Neural progenitor cell (in vitro differentiated cells): ENCODE measurements at regions not wholly inside any gene's neighbourhood (a gene's known extent, or its start where the extent isn't known, plus 50 kb on each side); places are given as distances from the start of the nearest gene placed in this dataset.

ENCODE experiments used
- DNase-seq: peaks from one replicate; pipeline ENCODE4 v3.0.0-alpha.2; 2016; ENCODE audit warnings: low spot score
- H2AFZ ChIP-seq: fragments of 200-600 bp; sonication (generic); replicated peaks from 2 replicates; pipeline ENCODE4 v1.6.1; 2016; ENCODE audit warnings: antibody characterized with exemption
- H3F3A ChIP-seq: fragments of 200-600 bp; sonication (generic); 2 replicates; pipeline ENCODE4 v1.6.1; 2016; ENCODE audit warnings: antibody characterized with exemption, low read depth
- H3K27ac ChIP-seq: fragments of 200-600 bp; sonication (generic); 2 replicates; pipeline ENCODE4 v1.5.1; 2016; ENCODE audit warnings: mild to moderate bottlenecking
- H3K27me3 ChIP-seq: fragments of 200-600 bp; sonication (generic); 2 replicates; pipeline ENCODE4 v1.6.1; 2016; ENCODE audit warnings: mild to moderate bottlenecking, moderate library complexity
- H3K36me3 ChIP-seq: fragments of 200-600 bp; sonication (generic); 2 replicates; pipeline ENCODE4 v1.5.1; 2016
- H3K4me1 ChIP-seq: fragments of 200-600 bp; sonication (generic); 2 replicates; pipeline ENCODE4 v1.6.1; 2016; ENCODE audit warnings: mixed run types
- H3K4me2 ChIP-seq: fragments of 200-600 bp; sonication (generic); 2 replicates; pipeline ENCODE4 v1.6.1; 2016
- H3K4me3 ChIP-seq: fragments of 200-600 bp; sonication (generic); 2 replicates; pipeline ENCODE4 v1.5.1; 2016
- H3K79me2 ChIP-seq: fragments of 200-600 bp; sonication (generic); 2 replicates; pipeline ENCODE4 v1.6.1; 2016; ENCODE audit warnings: low read depth
- H3K9ac ChIP-seq: fragments of 200-600 bp; sonication (generic); 2 replicates; pipeline ENCODE4 v1.6.1; 2016
- H3K9me3 ChIP-seq: fragments of 200-600 bp; sonication (generic); 2 replicates; pipeline ENCODE4 v1.5.1; 2016; ENCODE audit warnings: low read depth
- H4K20me1 ChIP-seq: fragments of 200-600 bp; sonication (generic); 2 replicates; pipeline ENCODE4 v1.6.1; 2016; ENCODE audit warnings: low read depth
- H3K27ac Mint-ChIP-seq: 3 replicates; pipeline ENCODE4 v1.8.0; 2021; ENCODE audit warnings: mixed read lengths
- H3K27me3 Mint-ChIP-seq: 2 replicates; pipeline ENCODE4 v1.8.0; 2022; ENCODE audit warnings: low read depth, mild to moderate bottlenecking, inconsistent platforms, moderate library complexity, mixed read lengths; ENCODE audit not compliant: insufficient read depth
- H3K36me3 Mint-ChIP-seq: 3 replicates; pipeline ENCODE4 v1.8.0; 2021; ENCODE audit warnings: mixed read lengths
- H3K4me1 Mint-ChIP-seq: 3 replicates; pipeline ENCODE4 v1.8.0; 2021; ENCODE audit warnings: mixed read lengths
- H3K4me3 Mint-ChIP-seq: 3 replicates; pipeline ENCODE4 v1.8.0; 2021; ENCODE audit warnings: mild to moderate bottlenecking, moderate library complexity, mixed read lengths
- H3K9me3 Mint-ChIP-seq: 3 replicates; pipeline ENCODE4 v1.8.0; 2020; ENCODE audit warnings: mixed read lengths
- CTCF ChIP-seq: fragments of 200-600 bp; sonication (generic); IDR thresholded peaks from 2 replicates; pipeline ENCODE4 v1.5.1; 2017; ENCODE audit warnings: antibody characterized with exemption, mild to moderate bottlenecking
- EZH2 ChIP-seq: fragments of 200-600 bp; sonication (generic); IDR thresholded peaks from 2 replicates; pipeline ENCODE4 v1.6.1; 2017; ENCODE audit warnings: antibody characterized with exemption, mild to moderate bottlenecking, moderate library complexity
- EZH2phosphoT487 ChIP-seq: fragments of 200-600 bp; sonication (generic); IDR thresholded peaks from 2 replicates; pipeline ENCODE4 v1.6.1; 2017; ENCODE audit warnings: antibody characterized with exemption

DNA sequence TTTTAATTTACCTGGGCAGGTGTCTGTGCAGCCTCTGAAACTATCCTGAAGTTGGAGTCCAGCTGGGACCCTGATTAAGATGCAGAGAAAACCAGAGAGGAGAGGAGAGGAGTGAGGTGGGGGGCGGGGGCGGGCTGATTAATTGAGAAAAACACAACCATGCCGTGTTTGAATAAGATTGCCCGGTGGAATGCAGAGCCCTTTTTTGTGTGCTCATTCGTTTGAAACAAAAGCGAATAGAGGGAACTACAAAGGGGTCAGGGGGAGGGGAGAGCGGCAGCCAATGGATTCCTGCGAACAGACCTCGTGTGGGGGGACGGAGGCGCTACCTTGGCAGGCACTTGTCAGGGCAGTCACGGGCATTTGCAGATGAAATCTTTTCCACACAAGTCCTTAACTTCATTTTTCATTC is 355.8 kb downstream of the SOX9 start:
- Histone ChIP-seq H3F3A (peaks cover 34% of the 10 kb centered on the region), H3K27ac (peak overlapping the region; percentile 86), H3K9ac (no peak overlapping the region), H3K4me1 (peaks cover 27% of the 10 kb centered on the region), H3K4me2 (peak overlapping the region; percentile 66), H3K79me2 (no peaks in the 10 kb centered on the region), H3K4me3 (peak overlapping the region; percentile 20), H4K20me1 (no peaks in the 10 kb centered on the region), H3K36me3 (no peaks in the 10 kb centered on the region), H2AFZ (no peak overlapping the region), H3K9me3 (no peaks in the 10 kb centered on the region), H3K27me3 (no peaks in the 10 kb centered on the region)
- Mint-ChIP-seq H3K4me1 (peaks cover 22% of the 10 kb centered on the region), H3K4me3 (peak overlapping the region; percentile 81), H3K27ac (peak overlapping the region; percentile 50), H3K9me3 (peaks cover 4% of the 10 kb centered on the region), H3K27me3 (no peaks in the 10 kb centered on the region), H3K36me3 (no peaks in the 10 kb centered on the region)
- TF ChIP-seq CTCF (no peak), EZH2phosphoT487 (no peak), EZH2 (peak; percentile 40)
- DNase-seq: peak; percentile 89

DNA sequence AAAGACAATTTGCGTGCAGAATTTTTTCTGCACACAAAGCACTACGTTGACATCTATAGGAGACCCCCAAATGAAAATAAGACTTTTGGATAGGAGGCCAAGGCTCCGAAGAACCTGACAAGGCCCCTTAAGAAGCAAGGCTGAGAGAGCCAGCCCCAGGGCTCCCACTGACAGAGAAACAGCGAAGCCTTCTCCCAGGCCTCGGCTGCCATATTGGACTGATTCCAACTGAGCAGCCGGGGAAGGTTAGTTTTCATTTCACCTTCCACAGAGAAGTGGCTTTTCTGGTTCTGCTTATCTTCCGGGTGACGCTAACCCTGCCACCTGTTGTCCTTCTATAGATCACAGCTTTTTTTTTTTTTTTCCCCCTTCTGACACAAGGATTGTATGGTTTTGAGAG is 356.7 kb downstream of the SOX9 start:
- no peaks in the 10 kb centered on the region for H3K9me3 ChIP-seq
- H3F3A ChIP-seq: peaks cover 34% of the 10 kb centered on the region
- DNase-seq: no peak
- peaks cover 20% of the 10 kb centered on the region for H3K4me1 Mint-ChIP-seq
- peaks cover 10% of the 10 kb centered on the region for H3K9me3 Mint-ChIP-seq
- no peak overlapping the region for H2AFZ ChIP-seq
- no peaks in the 10 kb centered on the region for H3K36me3 Mint-ChIP-seq
- H3K27me3 ChIP-seq: no peaks in the 10 kb centered on the region
- no peaks in the 10 kb centered on the region for H3K36me3 ChIP-seq
- H3K9ac ChIP-seq: no peak overlapping the region
- H3K4me3 Mint-ChIP-seq: no peak overlapping the region
- H3K27me3 Mint-ChIP-seq: no peaks in the 10 kb centered on the region
- H3K27ac ChIP-seq: peak overlapping the region; percentile 26
- no peak overlapping the region for H3K4me3 ChIP-seq
- no peak overlapping the region for H3K4me2 ChIP-seq
- H3K27ac Mint-ChIP-seq: no peak overlapping the region
- H3K79me2 ChIP-seq: no peaks in the 10 kb centered on the region
- peaks cover 22% of the 10 kb centered on the region for H3K4me1 ChIP-seq
- H4K20me1 ChIP-seq: no peaks in the 10 kb centered on the region
- no peak for TF ChIP-seq EZH2
- TF ChIP-seq EZH2phosphoT487: no peak
- no peak for TF ChIP-seq CTCF

DNA sequence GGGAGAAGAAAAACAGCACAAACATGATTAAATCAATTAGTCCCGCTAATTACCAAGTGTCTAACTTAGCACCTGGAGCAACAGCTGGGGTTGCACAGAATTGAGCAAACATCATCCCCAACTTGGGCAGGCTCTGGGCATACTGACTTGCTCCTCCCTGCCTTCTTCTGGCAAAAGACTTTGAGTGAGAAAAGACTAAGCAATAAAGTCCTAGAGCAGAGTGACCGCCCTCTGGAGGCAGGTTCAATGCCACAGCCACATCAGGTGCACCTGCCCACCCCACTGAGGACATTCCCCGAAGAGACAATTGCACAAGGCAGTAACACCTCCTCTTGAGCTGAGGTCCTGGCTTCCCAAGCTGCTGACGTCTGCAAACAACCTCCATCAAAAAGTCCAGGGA is 358.3 kb downstream of the SOX9 start:
- H3K4me1 Mint-ChIP-seq: peaks cover 17% of the 10 kb centered on the region
- TF ChIP-seq CTCF (no peak), EZH2 (no peak), EZH2phosphoT487 (no peak)
- no peaks in the 10 kb centered on the region for H3K36me3 Mint-ChIP-seq
- Histone ChIP-seq H3K9me3 (no peaks in the 10 kb centered on the region), H4K20me1 (no peaks in the 10 kb centered on the region), H3K27ac (no peak overlapping the region), H3F3A (peaks cover 30% of the 10 kb centered on the region), H3K27me3 (no peaks in the 10 kb centered on the region), H3K79me2 (no peaks in the 10 kb centered on the region), H2AFZ (no peak overlapping the region), H3K4me2 (no peak overlapping the region), H3K4me1 (peaks cover 22% of the 10 kb centered on the region), H3K4me3 (no peak overlapping the region), H3K9ac (no peak overlapping the region), H3K36me3 (no peaks in the 10 kb centered on the region)
- no peak overlapping the region for H3K4me3 Mint-ChIP-seq
- no peak for DNase-seq
- H3K9me3 Mint-ChIP-seq: peaks cover 15% of the 10 kb centered on the region
- H3K27me3 Mint-ChIP-seq: no peaks in the 10 kb centered on the region
- no peak overlapping the region for H3K27ac Mint-ChIP-seq

- TF ChIP-seq EZH2phosphoT487: no peak
- TF ChIP-seq EZH2: no peak
- no peak for TF ChIP-seq CTCF
- peaks cover 8% of the 10 kb centered on the region for H3F3A ChIP-seq
- H3K27me3 Mint-ChIP-seq: no peaks in the 10 kb centered on the region
- H3K27ac Mint-ChIP-seq: no peak overlapping the region
- no peak overlapping the region for H2AFZ ChIP-seq
- peaks cover 8% of the 10 kb centered on the region for H3K4me1 Mint-ChIP-seq
- peaks cover 9% of the 10 kb centered on the region for H3K4me1 ChIP-seq
- H3K36me3 ChIP-seq: no peaks in the 10 kb centered on the region
- H3K4me3 Mint-ChIP-seq: no peak overlapping the region
- H3K9ac ChIP-seq: no peak overlapping the region
- no peaks in the 10 kb centered on the region for H3K79me2 ChIP-seq
- no peak overlapping the region for H3K4me3 ChIP-seq
- no peak overlapping the region for H3K4me2 ChIP-seq
- no peaks in the 10 kb centered on the region for H4K20me1 ChIP-seq
- peaks cover 15% of the 10 kb centered on the region for H3K9me3 Mint-ChIP-seq
- DNase-seq: no peak
- no peaks in the 10 kb centered on the region for H3K36me3 Mint-ChIP-seq
- H3K27me3 ChIP-seq: no peaks in the 10 kb centered on the region
- H3K9me3 ChIP-seq: no peaks in the 10 kb centered on the region
- no peak overlapping the region for H3K27ac ChIP-seq
Observed at GRCh38 chr17:72481572-72481971, 360.8 kb downstream of the SOX9 start.
